ENCODE measurements at regions not wholly inside any gene's neighbourhood (a gene's known extent, or its start where the extent isn't known, plus 50 kb on each side); places are given as distances from the start of the nearest gene placed in this dataset.

- POLR2A ChIA-PET (ENCODE audit: low non-redundant PET) = no interaction called here
- TF ChIP-seq, protein P1, sequence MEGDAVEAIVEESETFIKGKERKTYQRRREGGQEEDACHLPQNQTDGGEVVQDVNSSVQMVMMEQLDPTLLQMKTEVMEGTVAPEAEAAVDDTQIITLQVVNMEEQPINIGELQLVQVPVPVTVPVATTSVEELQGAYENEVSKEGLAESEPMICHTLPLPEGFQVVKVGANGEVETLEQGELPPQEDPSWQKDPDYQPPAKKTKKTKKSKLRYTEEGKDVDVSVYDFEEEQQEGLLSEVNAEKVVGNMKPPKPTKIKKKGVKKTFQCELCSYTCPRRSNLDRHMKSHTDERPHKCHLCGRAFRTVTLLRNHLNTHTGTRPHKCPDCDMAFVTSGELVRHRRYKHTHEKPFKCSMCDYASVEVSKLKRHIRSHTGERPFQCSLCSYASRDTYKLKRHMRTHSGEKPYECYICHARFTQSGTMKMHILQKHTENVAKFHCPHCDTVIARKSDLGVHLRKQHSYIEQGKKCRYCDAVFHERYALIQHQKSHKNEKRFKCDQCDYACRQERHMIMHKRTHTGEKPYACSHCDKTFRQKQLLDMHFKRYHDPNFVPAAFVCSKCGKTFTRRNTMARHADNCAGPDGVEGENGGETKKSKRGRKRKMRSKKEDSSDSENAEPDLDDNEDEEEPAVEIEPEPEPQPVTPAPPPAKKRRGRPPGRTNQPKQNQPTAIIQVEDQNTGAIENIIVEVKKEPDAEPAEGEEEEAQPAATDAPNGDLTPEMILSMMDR (conservative IDR thresholded peaks at IDR 0.05; ENCODE audit: low read depth) = no peak
Measured at GRCh38 chr3:148266341-148266740, 431.4 kb upstream of the AGTR1 start.

DNA sequence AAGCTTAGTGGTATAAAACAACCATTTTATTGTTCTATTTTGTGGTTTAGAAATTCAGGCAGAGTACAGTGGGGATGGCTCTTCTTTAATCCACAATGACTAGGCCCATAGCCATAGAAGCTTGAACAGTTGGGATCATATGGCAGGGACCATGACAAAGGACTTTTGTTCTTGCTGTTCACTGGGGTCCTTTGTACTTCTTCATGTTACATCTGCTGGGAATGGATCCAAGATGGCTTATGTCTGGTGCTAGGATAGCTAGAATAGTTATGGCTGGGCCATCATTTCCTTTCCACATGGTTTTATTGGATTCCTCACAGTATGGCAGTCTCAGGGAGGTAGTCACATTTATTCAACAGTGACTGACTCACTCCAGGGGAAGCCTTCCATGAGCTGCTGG lies 427.9 kb upstream of the AGTR1 start:
- no peak for DNase-seq (ENCODE audit: low spot score)
- ChIA-PET CTCF (no interaction called here), POLR2A (ENCODE audit: low non-redundant PET) (no interaction called here)
- TF ChIP-seq, protein P1 (conservative IDR thresholded peaks at IDR 0.05; ENCODE audit: low read depth) = no peak
- no peak overlapping the region for H3K27ac ChIP-seq

More at GRCh38 chr3:148266341-148266740, 431.4 kb upstream of the AGTR1 start:
- CTCF ChIA-PET = no interaction called here
- no peak for DNase-seq (ENCODE audit: low spot score)
- H3K27ac ChIP-seq = no peak overlapping the region

GRCh38 chr3:148280623-148281242 lies 417.0 kb upstream of the AGTR1 start:
- ChIA-PET CTCF (no interaction called here), POLR2A (ENCODE audit: low non-redundant PET) (no interaction called here)
- TF ChIP-seq, protein P1 (conservative IDR thresholded peaks at IDR 0.05; ENCODE audit: low read depth) = no peak
- no peak overlapping the region for H3K27ac ChIP-seq
- DNase-seq (ENCODE audit: low spot score) = no peak

DNA sequence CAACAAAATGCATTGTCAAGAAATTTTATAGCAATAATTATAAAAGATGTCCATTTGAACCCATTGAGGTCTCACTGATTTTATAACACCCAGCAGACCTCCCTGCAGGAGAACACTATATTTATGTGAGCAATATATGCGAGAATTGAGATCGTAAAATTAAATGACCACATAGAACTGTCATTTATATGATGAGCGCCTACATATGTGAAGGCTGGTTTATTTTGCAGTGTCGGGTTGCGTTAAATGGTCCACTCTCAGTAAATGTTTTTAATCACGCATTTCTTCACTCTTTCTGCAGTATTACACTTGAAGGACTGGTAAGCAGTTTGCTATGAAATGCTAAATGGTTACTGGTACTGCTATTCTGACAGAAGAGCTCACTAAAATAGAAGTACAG lies 408.5 kb upstream of the AGTR1 start:
- H3K27ac ChIP-seq = no peak overlapping the region
- POLR2A ChIA-PET (ENCODE audit: low non-redundant PET) = no interaction called here
- no peak for DNase-seq (ENCODE audit: low spot score)
- CTCF ChIA-PET = no interaction called here
- TF ChIP-seq, protein P1 (conservative IDR thresholded peaks at IDR 0.05; ENCODE audit: low read depth) = no peak

GRCh38 chr3:148297013-148297412 lies 400.7 kb upstream of the AGTR1 start:
- CTCF ChIA-PET = no interaction called here
- DNase-seq (ENCODE audit: low spot score) = no peak
- TF ChIP-seq, protein P1 (conservative IDR thresholded peaks at IDR 0.05; ENCODE audit: low read depth) = no peak
- H3K27ac ChIP-seq = no peak overlapping the region
- POLR2A ChIA-PET (ENCODE audit: low non-redundant PET) = no interaction called here

DNA sequence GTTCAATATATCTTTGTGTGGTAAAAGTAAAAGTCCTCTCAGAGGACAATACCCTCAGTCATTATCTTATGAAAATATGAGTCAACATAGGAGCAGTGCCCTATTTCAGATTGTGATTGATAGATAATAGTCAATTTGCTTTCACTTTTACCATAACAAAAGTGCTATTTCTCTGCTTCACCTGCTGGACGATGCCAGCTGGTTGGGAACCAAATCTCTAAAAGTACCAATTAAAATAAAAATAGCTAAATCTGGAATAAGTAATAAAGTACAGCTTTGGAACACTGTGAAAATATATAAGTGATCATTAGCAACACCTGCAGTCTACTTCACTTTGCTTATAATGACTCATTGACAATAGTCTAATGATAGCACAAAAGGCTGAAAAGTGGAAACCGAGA lies 390.3 kb upstream of the AGTR1 start:
- CTCF ChIA-PET = no interaction called here
- TF ChIP-seq, protein P1 (conservative IDR thresholded peaks at IDR 0.05; ENCODE audit: low read depth) = no peak
- POLR2A ChIA-PET (ENCODE audit: low non-redundant PET) = no interaction called here
- no peak for DNase-seq (ENCODE audit: low spot score)
- H3K27ac ChIP-seq = no peak overlapping the region

All from RWPE1 (cell line).